ENCODE measurements at regions not wholly inside any gene's neighbourhood (a gene's known extent, or its start where the extent isn't known, plus 50 kb on each side); places are given as distances from the start of the nearest gene placed in this dataset.

- TF ChIP-seq CTCF (conservative IDR thresholded peaks at IDR 0.05 in 1 of 2, IDR thresholded peaks at IDR 0.05 in 1 of 2; ENCODE audit: low read depth in 1 of 2, low read length in 2 of 2) = no peak
- no peak for TF ChIP-seq EZH2 (IDR thresholded peaks at IDR 0.05; ENCODE audit: low read length, missing control alignments)
Measured at GRCh38 chr2:761384-761783, 84.2 kb upstream of the TMEM18 start.

All from fibroblast of lung (primary cell).